ENCODE measurements at regions not wholly inside any gene's neighbourhood (a gene's known extent, or its start where the extent isn't known, plus 50 kb on each side); places are given as distances from the start of the nearest gene placed in this dataset.

GRCh38 chr12:46506961-46507360 is 134.4 kb upstream of the SLC38A2 start:
- TF ChIP-seq ZNF274 (IDR thresholded peaks at IDR 0.05; ENCODE audit: borderline replicate concordance, extremely low read depth, low read length), result no peak
- no peak for TF ChIP-seq CTCF (IDR thresholded peaks at IDR 0.05; ENCODE audit: control extremely low read depth in 1 of 3, insufficient read depth in 1 of 3, low read depth in 1 of 3, low read length in 3 of 3)
- TF ChIP-seq TAF1 (IDR thresholded peaks at IDR 0.05; ENCODE audit: low read depth, low read length), result no peak
- no peak for TF ChIP-seq CEBPB (IDR thresholded peaks at IDR 0.05; ENCODE audit: low read depth, low read length)
- no peak for TF ChIP-seq CHD1 (IDR thresholded peaks at IDR 0.05; ENCODE audit: low read depth, low read length)
- no peak for TF ChIP-seq RAD21 (IDR thresholded peaks at IDR 0.05 in 1 of 2, conservative IDR thresholded peaks at IDR 0.05 in 1 of 2; ENCODE audit: low read depth in 2 of 2, low read length in 2 of 2)
- no peak for TF ChIP-seq JUND (IDR thresholded peaks at IDR 0.05; ENCODE audit: low read length)
- TF ChIP-seq POLR2AphosphoS5 (IDR thresholded peaks at IDR 0.05; ENCODE audit: low read depth, low read length), result no peak
- no peak for TF ChIP-seq HDAC2 (IDR thresholded peaks at IDR 0.05; ENCODE audit: borderline replicate concordance in 1 of 2, low read depth in 2 of 2, low read length in 2 of 2)
- TF ChIP-seq POLR2A (IDR thresholded peaks at IDR 0.05; ENCODE audit: control extremely low read depth in 1 of 2, low read depth in 2 of 2, low read length in 2 of 2), result no peak
- TF ChIP-seq GABPA (IDR thresholded peaks at IDR 0.05; ENCODE audit: borderline replicate concordance, insufficient read depth, low read length), result no peak
- no peak for TF ChIP-seq SRF (IDR thresholded peaks at IDR 0.05; ENCODE audit: low read depth, low read length)
- TF ChIP-seq SIN3A (conservative IDR thresholded peaks at IDR 0.05 in 1 of 2, IDR thresholded peaks at IDR 0.05 in 1 of 2; ENCODE audit: low read depth in 1 of 2, low read length in 2 of 2), result no peak
